Fibroblast of skin of left quadriceps (primary cell): ENCODE measurements at regions not wholly inside any gene's neighbourhood (a gene's known extent, or its start where the extent isn't known, plus 50 kb on each side); places are given as distances from the start of the nearest gene placed in this dataset.
A peak's percentile ranks its signal among the peaks of the same experiment; 100 is the strongest.

Experiments used
- DNase-seq, 2 experiments: peaks; one replicate each; pipeline ENCODE4 v3.0.0-alpha.2; 2013; ENCODE audit warnings: low read depth in 2 of 2

- no peak for DNase-seq
These were observed 57.5 kb downstream of the OSR1 start for GRCh38 chr2:19300961-19301360.

GRCh38 chr2:19299522-19299921, 58.9 kb downstream of the OSR1 start:
- no peak for DNase-seq

DNA sequence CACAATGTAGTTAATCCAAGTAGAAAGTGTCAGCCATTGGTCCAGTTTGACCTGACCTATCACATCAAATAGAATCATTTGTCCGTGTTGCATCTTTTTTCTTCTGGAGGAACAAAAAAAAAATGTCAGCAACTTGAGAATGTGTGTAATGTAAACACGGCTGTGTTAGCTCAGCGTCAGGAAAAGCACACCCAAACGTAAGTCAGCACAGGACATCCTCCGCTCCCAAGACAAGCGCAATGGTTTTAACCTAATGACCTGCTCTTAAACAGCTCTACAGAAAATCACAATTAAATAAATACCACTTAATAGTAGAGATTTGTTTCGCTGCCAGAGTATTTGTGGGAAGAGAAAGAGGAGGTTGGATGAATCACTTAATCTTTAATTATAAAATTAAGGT, 59.4 kb downstream of the OSR1 start:
- no peak for DNase-seq

- no peak for DNase-seq
These were observed 60.7 kb downstream of the OSR1 start for GRCh38 chr2:19297716-19298115.

- DNase-seq, result no peak
These were observed 62.4 kb downstream of the OSR1 start for GRCh38 chr2:19295998-19296502.

GRCh38 chr2:19292007-19292406, 66.4 kb downstream of the OSR1 start:
- no peak for DNase-seq

DNA sequence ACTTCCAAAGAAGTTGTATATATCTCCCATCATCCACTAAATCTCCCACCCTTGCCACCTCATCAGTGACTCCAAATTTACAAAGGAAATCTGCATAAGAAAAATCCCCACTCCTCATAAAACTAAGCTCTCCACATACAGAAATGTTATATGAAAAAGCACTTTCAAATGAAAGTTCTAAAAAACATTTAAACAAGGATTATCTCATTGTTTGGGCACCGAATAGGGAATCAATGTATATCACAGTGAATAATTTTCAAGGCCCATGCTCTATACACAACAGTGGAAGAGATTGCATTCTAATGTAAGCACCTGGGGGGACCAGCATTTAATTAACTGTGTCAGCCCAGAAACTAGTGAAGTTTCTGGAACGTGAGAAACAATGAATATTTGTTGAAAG, 70.1 kb downstream of the OSR1 start:
- no peak for DNase-seq

GRCh38 chr2:19287324-19287723, 71.1 kb downstream of the OSR1 start:
- DNase-seq, result no peak

DNA sequence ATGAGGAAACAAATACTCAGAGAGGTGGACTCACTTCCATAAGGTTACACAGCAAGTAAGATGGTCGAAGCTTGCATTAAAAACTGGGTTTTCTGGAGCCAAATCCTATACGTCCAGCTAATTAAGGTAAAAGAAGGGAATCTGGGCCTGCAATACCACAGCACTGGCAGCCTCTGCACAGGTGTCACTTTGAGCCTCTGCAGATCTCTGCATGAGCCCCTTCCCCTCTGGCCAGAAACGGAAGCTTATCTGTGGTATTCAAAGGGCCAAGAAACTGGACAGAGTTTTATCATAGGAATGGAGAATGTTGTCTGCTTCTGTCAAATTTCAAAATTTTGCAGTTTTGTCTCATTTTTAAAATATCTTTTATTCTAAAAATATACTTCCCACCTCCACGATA, 76.1 kb downstream of the OSR1 start:
- DNase-seq, result no peak

DNA sequence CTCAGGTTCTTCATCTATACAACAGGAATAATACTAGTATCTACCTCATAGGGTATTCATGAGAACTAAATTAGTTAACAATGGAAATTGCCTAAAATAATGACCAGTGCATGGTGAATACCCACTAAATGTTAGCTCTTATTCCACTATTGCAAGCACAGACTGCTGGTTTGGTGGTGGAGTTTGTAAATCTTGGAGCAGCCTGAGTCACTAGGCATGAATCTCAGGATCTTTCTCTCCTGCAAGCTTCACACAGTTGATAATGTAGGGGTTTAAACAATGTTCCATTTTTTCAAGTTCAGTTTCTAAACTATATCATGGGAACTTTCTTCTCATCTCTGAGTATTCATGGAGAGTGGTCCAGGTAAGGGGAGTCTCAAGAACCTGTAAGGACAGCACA, 84.0 kb downstream of the OSR1 start:
- DNase-seq, result no peak

- DNase-seq, result no peak
These were observed 85.4 kb downstream of the OSR1 start for GRCh38 chr2:19272941-19273470.

- no peak for DNase-seq
These were observed 86.4 kb downstream of the OSR1 start for GRCh38 chr2:19272039-19272438.

DNA sequence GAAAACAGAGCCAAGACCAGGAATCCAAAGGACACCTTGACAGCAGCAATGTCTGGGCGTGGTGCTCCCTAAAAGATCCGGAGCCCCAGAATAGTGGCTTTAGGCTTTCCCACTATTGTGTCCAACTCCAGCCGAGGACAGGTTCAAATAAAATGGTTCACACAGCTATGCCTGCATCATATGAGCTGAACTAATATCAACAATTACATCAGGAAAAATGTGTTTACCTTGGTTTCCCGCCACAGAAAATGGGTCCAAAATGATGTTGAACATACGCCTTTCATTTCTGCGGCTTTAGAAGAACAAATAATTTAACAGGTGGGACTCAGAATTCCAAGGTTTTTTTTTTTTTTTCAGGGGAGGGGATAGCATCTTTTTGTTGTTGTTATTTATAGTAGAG, 93.6 kb downstream of the OSR1 start:
- no peak for DNase-seq

- no peak for DNase-seq
These were observed 96.3 kb downstream of the OSR1 start for GRCh38 chr2:19262150-19262549.

DNA sequence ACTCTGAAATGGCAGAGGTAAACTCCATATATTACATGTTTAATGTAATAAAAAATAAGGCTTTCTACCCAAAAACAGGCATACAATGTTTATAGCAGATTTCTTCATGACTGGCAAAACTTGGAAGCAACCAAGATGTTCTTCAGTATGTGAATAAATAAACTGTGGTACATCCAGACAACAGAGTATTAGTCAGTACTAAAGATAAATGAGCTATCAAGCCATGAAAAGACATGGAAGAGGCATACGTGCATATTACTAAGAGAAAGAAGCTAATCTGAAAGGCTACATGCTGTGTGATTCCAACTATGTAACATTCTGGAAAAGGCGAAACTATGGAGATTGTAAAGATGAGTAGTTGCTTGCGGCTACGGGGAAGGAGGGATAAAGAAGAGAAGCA, 97.4 kb downstream of the OSR1 start:
- DNase-seq, result no peak

GRCh38 chr2:19256121-19256601, 102.3 kb downstream of the OSR1 start:
- DNase-seq, result peak; percentile 73 to 75

DNA sequence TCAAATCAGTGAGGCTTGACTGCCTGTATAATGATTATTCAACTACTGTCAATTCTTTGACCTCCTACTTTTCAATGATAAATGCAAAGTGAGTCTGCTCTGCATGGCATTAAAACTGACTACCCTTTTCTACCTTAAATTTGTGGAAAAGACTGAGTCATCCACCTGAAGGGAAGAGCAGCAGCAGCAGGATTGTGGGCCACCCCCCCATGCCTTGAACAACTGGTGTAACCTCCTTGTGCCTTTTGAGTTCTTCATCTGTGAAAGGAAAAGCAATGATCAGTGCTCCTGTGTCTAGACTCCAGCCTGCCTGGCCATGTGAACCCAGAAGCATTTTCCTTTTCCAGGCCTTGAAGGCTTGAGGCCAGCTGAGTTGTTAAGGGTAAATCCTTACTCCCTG, 102.9 kb downstream of the OSR1 start:
- DNase-seq, result no peak

- DNase-seq, result no peak
These were observed 106.9 kb downstream of the OSR1 start for GRCh38 chr2:19251554-19251953.

- DNase-seq, result no peak
These were observed 107.5 kb downstream of the OSR1 start for GRCh38 chr2:19250906-19251305.

DNA sequence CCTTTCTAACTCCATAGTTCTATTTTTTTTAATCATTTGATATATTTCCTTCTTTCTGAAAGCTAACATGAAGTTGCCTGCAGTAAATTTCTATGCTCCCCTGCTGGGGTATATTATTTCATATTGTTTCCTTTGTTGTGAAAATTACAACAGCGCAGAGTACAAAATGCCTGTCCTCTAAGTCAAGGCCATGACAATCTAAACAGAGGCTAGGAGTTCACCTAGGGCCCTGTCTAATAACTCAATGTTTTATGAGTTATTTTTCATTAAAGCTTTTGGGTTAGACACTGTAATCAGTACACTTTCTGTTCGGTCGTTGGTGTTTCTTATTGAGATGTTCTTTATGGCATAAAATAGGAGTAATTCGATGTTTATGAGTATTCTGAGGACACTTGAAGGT, 111.2 kb downstream of the OSR1 start:
- no peak for DNase-seq

DNA sequence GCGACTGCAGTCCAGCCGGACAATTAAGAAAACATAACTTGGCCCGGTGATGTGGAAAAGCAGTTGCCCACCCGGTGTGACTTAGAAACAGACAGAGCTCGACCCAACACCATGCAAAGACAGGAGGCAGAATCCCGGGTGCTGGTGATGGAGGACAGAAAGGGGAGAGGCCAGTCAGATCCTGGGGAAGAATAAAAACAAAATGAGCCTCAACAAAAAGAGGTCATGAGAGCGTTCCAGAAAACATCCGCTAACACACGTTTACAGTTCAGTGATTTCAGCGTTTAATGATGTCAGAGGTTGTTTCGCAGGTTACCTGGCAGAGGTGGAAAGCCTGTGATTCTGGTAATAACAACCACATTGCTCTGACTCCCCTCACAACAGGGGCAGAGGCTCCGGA, 111.9 kb downstream of the OSR1 start:
- DNase-seq, result no peak

DNA sequence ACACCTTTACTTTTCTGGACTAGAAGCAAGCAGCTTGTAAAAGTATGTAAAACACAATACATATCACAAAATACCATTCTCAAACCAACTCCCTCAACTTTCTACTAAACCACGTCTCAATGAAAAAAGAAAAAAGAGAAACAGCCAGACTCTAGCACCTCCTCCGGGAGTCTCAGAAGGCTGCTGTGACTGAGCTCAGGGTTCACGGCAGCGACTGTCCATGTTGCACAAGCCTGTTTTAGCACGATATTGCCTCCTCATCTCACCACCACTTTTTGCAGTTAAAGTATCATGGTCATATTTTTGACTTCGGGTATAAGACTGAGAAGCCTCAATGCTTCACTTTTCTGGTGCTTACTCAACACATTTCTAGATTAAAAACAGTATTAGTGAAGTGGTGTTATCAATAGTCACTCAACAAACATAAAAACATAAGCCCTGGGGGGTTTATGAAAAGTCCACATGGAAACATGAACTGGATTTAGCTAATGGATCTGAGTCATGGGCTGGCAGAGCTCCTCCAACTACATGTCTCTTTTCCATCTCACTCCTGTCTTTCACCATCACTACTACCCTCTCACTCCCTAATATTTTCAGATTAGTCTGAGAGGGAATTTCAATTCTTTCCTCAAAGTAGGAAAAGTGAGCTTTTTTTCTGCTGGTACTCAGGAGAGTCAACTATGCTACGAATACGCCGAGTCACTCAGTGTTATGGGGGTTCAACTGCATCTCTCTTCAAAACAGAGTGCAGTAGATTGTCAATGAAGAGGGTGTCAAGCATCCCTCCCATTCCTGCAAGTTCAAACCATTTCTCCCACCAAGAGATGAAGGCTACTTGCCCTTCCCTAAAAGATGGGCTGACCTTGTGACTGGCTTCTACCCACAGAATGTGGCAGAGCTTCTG, 113.7 kb downstream of the OSR1 start:
- DNase-seq, result no peak

DNA sequence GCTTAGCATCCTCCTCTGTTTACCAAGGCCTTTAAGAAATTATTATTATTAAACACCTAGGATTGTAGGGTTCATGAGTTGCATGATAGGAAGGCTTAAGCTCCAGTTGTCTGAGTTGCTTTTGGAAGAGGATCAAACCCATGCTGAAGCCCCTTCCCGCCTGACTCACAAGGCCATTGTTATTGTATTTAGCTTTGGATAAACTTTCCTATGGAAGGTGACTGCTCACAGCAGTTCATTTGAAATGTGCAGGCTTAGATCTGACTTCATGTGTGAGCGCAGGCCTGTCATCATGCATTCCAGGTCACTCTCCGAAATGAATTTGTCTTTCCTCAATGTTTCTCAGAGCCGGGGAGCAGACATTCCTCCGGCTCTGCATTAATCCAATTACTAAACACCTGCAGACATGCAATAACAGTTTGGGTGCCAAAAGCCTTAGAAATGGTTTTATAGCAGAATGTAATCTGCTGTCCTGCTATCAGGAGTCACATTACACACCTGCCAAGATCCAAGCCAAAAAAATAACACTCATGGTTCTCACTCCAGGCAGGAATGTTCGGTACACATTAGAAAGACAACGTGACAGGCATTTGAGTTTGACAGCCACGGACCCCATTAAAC, 119.9 kb downstream of the OSR1 start:
- DNase-seq, result no peak
